HG02623 (cell line): ENCODE measurements at regions not wholly inside any gene's neighbourhood (a gene's known extent, or its start where the extent isn't known, plus 50 kb on each side); places are given as distances from the start of the nearest gene placed in this dataset.

ENCODE experiments used
- ATAC-seq: cut with Tn5 transposase; IDR thresholded peaks from one replicate; pipeline ENCODE4 v1.9.1; 2021; ENCODE audit warnings: moderate library complexity; ENCODE audit not compliant: unreplicated experiment

DNA sequence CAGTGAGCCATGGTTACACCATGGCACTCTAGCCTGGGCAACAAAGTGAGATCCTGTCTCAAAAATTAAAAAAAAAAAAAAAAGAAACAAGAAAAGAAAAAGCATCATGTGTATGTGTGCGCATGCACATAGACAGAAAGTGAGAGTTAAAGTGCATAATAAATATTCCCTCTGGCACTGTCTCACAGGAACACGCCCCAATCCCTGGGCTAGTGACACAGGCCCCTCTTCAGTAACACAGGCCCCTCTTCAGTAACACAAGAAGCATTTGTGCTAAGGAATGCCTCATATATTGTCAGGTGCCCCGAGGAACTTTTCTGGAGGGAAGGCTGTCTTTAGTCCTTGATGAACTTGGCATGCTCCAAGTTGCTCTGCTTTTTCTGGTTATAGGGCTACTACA, 57.5 kb downstream of the RPL27A start:
- no peak for ATAC-seq

- ATAC-seq = no peak
Measured at GRCh38 chr11:8744423-8744822, 61.8 kb downstream of the RPL27A start.

GRCh38 chr11:8745431-8746253, 63.0 kb downstream of the RPL27A start:
- no peak for ATAC-seq

DNA sequence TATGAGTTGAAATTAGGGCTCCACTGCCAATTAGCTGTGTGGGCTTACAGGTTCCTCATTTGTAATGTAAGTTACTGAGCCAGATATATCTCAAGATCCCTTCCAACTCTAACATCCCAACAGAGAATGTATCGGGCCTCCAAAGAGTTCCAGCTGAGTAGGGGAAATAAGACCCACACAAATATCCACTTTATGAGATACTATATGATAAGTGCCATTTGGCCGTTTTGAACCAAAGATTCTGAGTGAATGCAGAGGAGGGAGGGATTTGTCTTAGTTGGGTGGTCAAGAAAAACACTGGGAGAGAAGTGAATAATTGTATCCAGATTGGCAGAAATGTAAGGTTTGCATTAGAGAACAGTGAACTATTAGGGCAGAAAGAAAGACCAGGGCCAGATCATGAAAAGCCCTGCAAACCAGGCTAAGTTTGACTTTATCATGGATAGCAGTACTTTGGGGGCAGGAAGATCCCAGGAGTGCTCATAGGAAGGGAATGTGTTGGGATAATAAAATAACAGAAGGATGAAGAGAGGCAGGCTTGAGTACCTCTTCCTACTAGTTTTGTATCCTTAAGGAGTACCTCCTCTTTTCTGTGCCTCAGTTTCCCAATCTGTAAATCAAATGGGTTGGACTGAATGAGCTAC, 63.9 kb downstream of the RPL27A start:
- no peak for ATAC-seq

DNA sequence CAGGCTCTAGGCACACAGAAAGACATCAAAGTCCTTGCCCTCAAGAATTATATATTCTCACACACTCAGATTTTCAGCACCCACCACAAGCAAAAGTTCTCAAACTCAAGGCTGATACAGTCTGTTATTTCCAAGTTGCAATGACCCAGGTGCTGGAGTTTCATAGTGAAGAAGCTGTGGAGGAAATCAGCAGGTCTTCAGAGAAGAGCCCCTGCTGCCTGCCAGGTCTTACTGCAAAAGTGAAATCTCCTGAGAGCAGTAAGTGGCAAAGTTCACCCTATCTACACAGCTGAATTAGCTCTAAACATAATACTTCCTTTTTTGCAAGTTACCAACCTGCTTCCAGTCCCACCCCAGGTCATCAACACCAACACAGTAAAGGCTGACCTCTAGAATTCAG, 64.6 kb downstream of the RPL27A start:
- ATAC-seq = no peak

GRCh38 chr11:8748317-8748716, 65.7 kb downstream of the RPL27A start:
- ATAC-seq = no peak

GRCh38 chr11:8749202-8749601, 66.6 kb downstream of the RPL27A start:
- no peak for ATAC-seq

GRCh38 chr11:8754241-8754640, 71.6 kb downstream of the RPL27A start:
- no peak for ATAC-seq

DNA sequence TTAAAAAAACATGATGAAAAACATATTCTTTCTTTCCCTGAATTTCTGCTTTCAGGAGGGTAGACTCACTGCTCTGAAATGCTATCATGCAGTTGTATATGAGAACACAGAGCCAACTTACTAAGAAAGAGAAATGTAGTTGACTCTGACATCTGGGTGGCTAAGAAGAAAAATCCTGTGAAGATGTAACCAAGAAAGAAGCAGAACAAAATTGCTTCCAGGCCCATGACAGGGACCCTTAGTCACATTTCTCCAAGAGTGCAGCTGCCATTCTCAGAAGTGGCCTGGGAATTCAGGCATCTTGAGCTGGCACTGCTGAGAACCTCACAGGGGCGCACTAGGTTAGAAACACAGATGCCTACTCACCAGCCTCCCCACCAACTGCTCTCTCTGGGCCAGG, 73.6 kb downstream of the RPL27A start:
- no peak for ATAC-seq

- ATAC-seq = no peak
Measured at GRCh38 chr11:8757047-8757446, 74.5 kb downstream of the RPL27A start.

GRCh38 chr11:8757533-8757932, 74.9 kb downstream of the RPL27A start:
- ATAC-seq = no peak

GRCh38 chr11:8758619-8759169, 76.1 kb downstream of the RPL27A start:
- no peak for ATAC-seq

DNA sequence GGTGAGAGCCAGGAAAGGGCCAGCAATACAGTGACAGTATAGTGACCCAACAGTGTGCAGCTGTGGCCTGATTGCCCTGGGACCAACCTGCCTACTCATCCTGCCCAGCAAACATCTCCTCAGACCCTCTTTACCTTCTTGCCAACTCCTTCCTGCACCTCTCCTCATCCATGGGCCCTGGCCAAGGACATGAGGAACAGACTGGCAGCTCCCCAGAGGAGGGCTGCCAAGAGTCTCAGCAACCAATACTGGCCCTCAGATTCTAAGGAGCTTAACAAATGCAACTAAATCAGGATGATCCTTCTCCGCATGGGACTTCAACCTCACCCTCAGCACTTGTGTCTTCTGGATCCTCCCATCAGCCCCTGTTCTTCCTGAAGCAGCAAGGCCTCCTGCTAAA, 77.0 kb downstream of the RPL27A start:
- ATAC-seq = no peak

GRCh38 chr11:8760896-8761295, 78.3 kb downstream of the RPL27A start:
- no peak for ATAC-seq

GRCh38 chr11:8763070-8763685, 80.6 kb downstream of the RPL27A start:
- ATAC-seq = no peak

DNA sequence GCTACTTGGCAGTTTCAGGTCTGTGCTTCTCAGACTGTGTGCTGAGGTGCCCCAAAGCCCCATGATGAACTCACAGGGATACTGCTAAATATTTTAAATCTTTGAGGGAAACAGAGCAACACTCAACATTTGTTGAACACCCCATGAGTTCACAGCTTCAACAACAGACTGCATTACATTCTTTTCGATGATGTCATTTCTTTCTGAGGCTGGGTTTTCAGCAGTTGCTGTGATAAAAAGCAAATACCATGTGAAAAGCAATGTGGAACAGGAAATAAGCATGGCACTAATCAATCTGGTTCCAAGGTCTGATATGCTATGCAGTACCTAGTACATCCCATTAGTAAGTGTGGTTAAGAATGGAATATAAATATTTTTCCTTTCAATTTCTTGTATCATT, 82.7 kb downstream of the RPL27A start:
- ATAC-seq = no peak

GRCh38 chr11:8766043-8766987, 83.7 kb downstream of the RPL27A start:
- ATAC-seq = no peak

GRCh38 chr11:8766988-8767374, 84.4 kb downstream of the RPL27A start:
- no peak for ATAC-seq

- ATAC-seq = no peak
Measured at GRCh38 chr11:8767466-8768142, 85.0 kb downstream of the RPL27A start.

DNA sequence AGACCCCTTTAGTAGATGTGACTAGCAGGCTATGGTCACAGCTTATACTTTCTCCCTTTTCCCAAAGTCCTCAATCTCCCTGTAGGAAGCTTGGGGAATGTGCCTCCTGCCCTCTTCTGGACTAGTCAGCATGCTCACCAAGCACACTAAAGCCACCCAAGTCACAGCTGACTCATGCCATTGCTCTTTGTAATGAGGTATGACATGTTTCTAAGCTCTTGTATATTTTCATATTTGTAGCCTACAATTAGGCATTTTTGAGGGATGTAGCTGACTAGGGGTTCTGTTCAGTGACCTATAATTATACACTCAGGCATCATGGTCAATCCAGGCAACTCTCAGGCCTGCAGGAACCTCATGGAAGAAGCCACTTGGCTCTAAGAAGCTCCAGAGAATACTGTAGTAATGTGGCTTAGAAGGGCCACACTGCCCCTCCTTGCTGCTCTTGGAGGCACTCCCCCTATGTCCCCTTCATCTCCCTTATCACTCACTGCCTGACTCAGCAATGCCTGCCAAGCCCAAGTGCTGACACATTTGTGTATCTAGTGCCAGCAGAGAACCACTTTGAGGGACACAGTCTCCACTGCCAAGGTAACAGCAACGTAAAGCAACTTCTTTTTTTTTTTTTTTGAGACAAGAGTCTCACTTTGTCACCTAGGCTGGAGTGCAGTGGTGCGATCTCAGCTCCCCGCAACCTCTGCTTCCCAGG, 86.2 kb downstream of the RPL27A start:
- ATAC-seq = no peak
